Neural progenitor cell (in vitro differentiated cells): ENCODE measurements at regions not wholly inside any gene's neighbourhood (a gene's known extent, or its start where the extent isn't known, plus 50 kb on each side); places are given as distances from the start of the nearest gene placed in this dataset.

Experiments
- EZH2phosphoT487 ChIP-seq: fragments of 200-600 bp; sonication (generic); IDR thresholded peaks from 2 replicates; pipeline ENCODE4 v1.6.1; 2017; ENCODE audit warnings: antibody characterized with exemption
- TF ChIP-seq, protein P1 (sequence below): fragments of 200-600 bp; sonication (generic); IDR thresholded peaks from 2 replicates; pipeline ENCODE4 v1.5.1; 2017; ENCODE audit warnings: antibody characterized with exemption, mild to moderate bottlenecking

- TF ChIP-seq, protein P1, sequence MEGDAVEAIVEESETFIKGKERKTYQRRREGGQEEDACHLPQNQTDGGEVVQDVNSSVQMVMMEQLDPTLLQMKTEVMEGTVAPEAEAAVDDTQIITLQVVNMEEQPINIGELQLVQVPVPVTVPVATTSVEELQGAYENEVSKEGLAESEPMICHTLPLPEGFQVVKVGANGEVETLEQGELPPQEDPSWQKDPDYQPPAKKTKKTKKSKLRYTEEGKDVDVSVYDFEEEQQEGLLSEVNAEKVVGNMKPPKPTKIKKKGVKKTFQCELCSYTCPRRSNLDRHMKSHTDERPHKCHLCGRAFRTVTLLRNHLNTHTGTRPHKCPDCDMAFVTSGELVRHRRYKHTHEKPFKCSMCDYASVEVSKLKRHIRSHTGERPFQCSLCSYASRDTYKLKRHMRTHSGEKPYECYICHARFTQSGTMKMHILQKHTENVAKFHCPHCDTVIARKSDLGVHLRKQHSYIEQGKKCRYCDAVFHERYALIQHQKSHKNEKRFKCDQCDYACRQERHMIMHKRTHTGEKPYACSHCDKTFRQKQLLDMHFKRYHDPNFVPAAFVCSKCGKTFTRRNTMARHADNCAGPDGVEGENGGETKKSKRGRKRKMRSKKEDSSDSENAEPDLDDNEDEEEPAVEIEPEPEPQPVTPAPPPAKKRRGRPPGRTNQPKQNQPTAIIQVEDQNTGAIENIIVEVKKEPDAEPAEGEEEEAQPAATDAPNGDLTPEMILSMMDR, result no peak
- TF ChIP-seq EZH2phosphoT487, result no peak
Observed at GRCh38 chr9:11676821-11677220, 1016.4 kb upstream of the TYRP1 start.
